GM21390 (cell line): ENCODE measurements at regions not wholly inside any gene's neighbourhood (a gene's known extent, or its start where the extent isn't known, plus 50 kb on each side); places are given as distances from the start of the nearest gene placed in this dataset.
"Not testable (repeated sequence)": the region's sequence is repeated elsewhere in the genome, so short reads cannot be mapped to it uniquely, and the experiment has no call there.

Source experiments
- ATAC-seq: cut with Tn5 transposase; IDR thresholded peaks from one replicate; pipeline ENCODE4 v1.9.1; 2021; ENCODE audit not compliant: unreplicated experiment

DNA sequence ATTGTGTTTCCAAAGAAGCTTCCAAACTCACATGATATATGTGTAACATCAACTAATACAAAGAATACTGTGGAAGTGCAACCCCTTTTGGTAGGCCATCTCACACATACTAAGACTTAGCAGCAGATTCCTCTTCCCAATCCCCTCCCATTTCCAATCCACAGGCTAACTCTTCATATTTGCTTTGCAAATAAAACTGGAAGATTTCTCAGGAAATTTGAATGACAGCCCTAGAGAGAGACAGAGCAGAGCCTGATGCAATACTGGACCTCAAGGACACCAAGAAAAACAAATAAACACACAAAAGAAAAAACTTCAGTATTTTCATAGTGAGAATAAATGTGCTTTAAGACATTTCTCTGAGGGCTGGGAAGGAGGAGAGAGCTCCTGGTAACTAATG is 190.2 kb upstream of the BRINP3 start:
- no peak for ATAC-seq

DNA sequence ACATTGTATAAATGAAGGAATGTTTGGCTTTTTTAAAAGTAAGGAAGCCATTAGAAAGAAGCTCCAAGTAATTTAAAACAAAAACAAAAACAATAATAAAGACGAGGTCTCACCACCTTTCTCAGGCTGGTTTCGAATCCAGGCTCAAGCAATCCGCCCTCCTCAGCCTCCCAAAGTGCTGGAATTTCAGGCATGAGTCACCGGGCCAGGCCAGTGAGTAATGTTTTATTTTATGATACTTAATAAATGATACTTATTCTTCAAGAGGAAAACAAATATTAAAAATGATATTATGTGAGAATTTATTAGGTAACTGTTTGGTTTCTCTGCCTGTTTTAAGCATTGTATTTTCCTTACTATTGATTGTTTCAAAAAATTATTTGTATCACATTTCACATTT is 201.4 kb upstream of the BRINP3 start:
- ATAC-seq: no peak

DNA sequence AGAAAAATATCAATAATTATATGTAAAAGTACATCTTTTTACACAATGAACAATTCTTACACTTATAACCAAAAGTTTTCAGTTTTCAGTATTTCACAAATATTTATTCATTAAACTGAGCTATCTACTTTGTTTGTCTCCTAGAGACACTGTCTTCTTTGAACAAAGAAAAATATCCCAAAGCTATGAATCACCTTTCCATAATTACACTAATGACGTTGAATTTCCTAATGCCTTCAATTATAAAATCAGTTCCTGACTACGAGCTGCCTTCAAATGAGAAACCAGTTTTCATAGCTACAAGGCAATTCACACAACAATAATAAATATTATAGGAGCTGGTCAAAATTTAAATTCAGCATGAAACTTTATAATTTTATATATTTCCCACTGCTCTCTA is 201.8 kb upstream of the BRINP3 start:
- no peak for ATAC-seq

GRCh38 chr1:190679983-190680382 is 202.3 kb upstream of the BRINP3 start:
- ATAC-seq: no peak

- no peak for ATAC-seq
Observed at GRCh38 chr1:190685676-190686075, 208.0 kb upstream of the BRINP3 start.

DNA sequence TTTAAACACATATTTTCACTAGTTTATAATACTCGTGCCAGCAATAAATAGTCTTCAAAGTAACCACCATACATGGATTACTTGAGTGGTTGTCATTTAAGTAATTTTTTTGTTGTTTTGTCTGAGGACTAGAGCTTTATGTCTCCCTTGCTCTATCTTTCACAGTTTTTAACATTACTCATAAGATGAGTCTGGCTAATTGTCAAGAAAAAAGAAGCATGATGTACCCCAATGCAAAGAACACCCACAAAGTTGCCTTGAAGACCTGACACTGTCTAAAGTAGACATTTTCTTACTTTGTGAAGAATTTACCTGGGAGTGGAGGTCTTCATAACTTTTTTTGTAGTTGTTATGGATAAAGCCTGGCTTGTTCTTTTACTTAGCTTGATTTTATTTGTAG is 210.4 kb upstream of the BRINP3 start:
- no peak for ATAC-seq

DNA sequence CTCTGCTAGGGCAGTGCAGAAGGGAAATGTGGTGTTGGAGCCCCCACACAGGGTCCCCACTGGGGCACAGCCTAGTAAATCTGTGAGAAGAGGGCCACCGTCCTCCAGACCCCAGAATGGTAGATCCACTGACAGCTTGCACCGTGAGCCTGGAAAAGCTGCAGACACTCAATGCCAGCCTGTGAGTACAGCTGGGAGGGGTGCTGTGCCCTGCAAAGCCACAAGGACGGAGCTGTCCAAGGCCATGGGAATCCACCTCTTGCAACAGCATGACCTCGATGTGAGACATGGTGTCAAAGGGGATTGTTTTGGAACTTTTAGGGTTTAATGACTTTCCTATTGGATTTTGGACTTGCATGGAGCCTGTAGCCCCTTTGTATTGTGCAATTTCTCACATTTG is 220.8 kb upstream of the BRINP3 start:
- ATAC-seq: not testable (repeated sequence)

GRCh38 chr1:190699165-190699564 is 221.5 kb upstream of the BRINP3 start:
- no peak for ATAC-seq

DNA sequence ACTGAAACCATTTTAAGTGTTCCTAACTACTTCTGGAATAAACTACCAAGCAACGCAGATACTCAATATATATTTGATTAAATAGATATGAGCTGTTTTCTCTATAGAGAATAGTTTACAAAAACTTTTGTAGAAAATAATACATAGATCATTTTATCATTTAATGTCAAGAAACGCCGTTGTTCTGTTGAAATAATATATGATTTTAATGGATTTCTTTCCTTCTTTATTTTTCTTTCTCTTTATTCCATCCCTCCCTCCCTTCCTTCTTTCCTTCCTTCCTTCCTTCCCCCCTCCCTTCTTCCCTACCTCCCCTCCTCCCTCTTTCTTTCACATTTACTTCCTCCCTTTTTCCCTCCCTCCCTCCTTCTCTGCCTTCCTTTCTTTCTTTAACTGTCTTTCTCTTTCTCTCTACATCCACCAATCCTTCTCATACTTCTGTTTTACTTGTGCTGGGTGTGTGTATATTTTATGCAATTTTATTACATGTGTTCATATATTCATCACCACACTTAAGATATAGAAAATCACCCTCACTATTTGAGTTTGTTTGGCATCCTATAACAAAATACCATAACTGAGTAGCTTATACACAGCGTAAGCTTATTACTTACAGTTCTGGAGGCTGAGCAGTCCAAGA is 230.9 kb upstream of the BRINP3 start:
- ATAC-seq: no peak

DNA sequence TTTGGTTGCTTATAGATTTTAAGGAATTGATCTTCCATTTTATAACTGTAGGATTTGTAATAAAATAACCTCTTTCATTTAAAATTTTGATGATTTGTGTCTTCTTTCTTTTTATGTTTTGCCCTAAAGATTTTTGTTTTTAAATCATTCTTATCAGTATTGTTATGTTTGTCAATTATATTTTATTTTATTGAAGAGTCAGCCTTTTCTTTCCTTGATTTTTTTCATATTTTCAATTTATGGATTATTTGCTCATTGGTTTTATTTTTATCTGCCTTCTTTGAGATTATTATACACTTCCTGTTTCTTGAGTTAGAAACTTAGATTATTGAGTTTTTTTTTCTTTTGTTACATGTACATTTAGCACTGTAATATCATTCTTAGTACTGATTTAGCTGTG is 233.4 kb upstream of the BRINP3 start:
- no peak for ATAC-seq

DNA sequence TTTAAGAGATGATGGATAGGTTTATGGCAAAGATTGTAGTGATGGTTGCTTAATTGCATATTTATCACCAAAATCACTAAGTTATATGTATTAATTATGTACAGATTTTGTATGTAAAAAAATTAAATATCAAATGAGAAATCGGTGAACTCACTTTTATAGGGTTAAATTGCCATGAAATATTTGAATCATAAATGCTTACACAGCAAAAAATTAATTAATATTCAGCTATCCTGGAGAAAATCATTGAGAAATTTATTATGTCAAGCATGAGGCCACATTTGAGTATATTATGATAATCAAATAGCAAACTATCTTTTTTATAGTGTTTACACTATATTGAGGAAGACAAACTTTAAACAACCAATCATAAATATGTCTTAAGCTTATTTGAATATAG is 239.4 kb upstream of the BRINP3 start:
- no peak for ATAC-seq

DNA sequence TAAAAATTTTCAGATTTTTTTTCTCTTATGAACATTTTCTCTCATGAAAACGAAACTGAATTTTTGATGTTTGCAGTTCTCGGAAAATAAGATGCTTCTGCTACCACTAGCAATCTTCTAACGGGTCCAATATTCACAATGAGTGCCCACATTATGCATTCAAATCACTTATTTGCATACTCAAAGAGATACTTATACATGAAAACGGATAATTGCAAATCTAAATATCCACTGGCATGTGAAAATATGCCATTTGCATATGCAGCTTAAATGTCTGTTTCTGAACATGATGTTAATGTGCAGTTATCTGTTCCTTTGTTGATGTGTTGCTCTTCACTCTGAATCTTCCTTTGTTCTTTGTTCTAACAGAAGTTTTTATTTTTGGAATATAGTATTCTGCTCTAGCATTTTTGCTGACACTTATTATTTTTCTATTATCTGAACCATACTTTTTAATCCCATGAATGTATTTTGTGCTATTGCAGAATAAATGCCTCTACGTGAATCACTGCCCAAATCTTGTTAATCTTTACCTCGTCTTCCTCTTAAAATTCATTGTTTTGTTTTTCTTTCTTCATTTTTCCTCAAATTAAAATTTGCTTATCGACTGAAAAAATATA is 259.4 kb upstream of the BRINP3 start:
- ATAC-seq: no peak

DNA sequence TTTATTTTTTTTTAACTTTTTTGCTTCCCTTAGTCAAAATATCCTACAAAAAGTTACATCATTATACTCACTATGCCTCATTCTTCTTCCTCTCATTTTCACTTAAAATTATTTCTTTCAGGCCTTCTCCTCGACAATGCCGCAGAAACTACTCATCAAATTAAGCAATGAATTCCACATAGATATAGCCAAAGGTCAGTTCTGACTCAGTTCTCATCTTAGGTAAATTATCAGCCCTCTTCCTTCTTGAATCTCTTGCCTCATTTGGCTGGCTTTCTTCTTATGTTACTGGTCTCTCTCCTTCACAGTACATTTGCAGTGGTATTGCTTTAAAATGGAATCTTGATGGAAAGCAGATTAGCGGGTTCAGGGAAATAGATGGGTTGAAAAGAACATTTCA is 260.7 kb upstream of the BRINP3 start:
- ATAC-seq: no peak

GRCh38 chr1:190739926-190740325 is 262.3 kb upstream of the BRINP3 start:
- no peak for ATAC-seq

DNA sequence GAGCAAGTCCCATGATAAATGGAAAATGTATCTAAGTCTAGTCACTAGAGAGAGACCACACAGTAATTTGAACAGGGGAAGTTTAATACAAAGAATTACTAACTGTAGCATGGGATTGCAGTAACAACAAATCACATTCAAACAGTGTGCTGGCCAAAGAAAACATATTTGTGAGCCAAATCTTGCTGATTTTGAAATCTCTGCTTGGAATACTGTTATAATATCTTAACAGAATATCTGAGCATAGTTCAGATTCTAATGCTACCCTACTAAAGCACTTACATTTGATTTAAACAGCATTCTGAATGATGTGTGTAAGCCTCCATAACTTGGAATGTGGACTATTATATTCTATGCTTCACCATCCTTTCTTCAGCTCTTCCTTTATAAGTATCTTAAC is 270.0 kb upstream of the BRINP3 start:
- no peak for ATAC-seq

DNA sequence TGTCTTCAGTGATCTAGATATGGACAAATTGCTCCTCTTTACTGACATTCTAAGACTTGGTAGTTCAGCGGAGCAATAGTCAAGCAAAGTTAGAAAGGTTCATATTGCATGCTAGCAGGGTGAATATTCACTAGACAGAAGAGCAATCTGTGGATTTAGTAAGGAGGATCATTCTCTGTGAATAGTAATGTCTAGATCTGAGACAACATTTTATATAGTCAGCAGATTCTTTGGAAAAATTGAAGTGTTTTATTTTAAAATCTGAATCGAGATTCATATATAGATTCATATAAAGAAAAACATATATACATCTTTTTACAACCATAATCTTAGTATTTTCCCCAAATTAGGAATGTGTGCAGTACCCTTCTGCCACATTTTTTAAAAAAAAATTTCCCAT is 274.5 kb upstream of the BRINP3 start:
- no peak for ATAC-seq

GRCh38 chr1:190754666-190755065 is 277.0 kb upstream of the BRINP3 start:
- ATAC-seq: no peak

- ATAC-seq: peak; percentile 98
Observed at GRCh38 chr1:190759807-190760206, 282.1 kb upstream of the BRINP3 start.

GRCh38 chr1:190762325-190762724 is 284.7 kb upstream of the BRINP3 start:
- no peak for ATAC-seq

DNA sequence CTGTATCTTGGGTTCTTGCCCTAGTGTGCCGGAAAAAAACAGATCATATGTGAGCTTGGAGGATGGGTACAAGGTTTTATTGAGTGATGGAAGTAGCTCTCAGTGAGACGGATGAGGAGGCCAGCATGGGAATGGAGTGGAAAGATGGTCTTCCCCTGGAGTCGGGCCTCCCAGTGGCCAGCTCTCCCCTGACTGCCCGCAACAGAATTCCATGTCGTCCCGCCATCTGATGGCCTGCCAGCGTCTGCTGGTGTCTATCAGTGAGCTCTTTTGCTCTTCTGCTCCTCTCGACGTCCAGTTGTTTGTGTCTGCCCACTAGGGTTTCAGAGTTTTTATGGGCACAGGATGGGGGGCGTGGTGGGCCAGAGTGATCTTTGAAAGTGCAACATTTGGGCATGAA is 315.2 kb upstream of the BRINP3 start:
- ATAC-seq: no peak

DNA sequence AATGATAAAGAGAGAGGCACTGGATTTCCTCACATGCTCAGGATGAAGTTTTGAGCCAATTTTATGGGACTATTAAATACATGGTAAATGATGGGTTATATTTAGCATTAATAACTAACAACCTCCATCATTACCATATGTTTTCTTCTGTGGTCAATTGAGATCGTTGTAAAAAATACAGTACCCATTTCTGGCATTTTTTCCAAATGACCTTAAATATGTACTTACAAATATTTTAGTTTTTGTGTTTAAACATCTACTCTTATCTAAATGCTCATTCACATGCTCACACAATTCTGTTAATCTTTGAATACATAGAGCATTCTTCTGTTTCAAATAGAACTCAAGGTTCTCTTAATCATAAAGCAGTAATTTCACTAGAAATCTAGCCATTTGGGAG is 330.0 kb upstream of the BRINP3 start:
- no peak for ATAC-seq

- no peak for ATAC-seq
Observed at GRCh38 chr1:190808035-190808434, 330.4 kb upstream of the BRINP3 start.

- ATAC-seq: no peak
Observed at GRCh38 chr1:190809312-190809711, 331.6 kb upstream of the BRINP3 start.
